Pancreas (tissue), 10 donors: ENCODE measurements at regions not wholly inside any gene's neighbourhood (a gene's known extent, or its start where the extent isn't known, plus 50 kb on each side); places are given as distances from the start of the nearest gene placed in this dataset.

Experiments used
- ATAC-seq, 4 donors: fragments of 200-7000 bp; cut with Tn5 transposase; one replicate each; pipeline versions ENCODE4 v1.8.0 to v1.9.1; 2020; ENCODE audit warnings: mild to moderate bottlenecking in 4 of 4, moderate library complexity in 4 of 4
- DNase-seq, 6 donors: peaks; one replicate each; pipeline ENCODE4 v3.0.0-alpha.2; 2020
- FAIRE-seq: peaks from 2 replicates; lab custom pipeline; 2012; peaks lifted over from hg19 to GRCh38; lab: Jason Lieb, UNC
- H3K27ac ChIP-seq, 4 donors: fragments of 200-600 bp; sonication (generic); 1 replicate in 3 of 4; 2 replicates in 1 of 4; pipeline versions ENCODE4 v1.5.0 to v1.8.0; 2020
- H3K27me3 ChIP-seq, 4 donors: fragments of 200-600 bp; one replicate each; pipeline ENCODE4 v1.8.0; 2021
- H3K36me3 ChIP-seq, 3 donors: fragments of 200-600 bp; sonication (generic) in 1 of 3; one replicate each; pipeline versions ENCODE4 v1.5.0 to v1.8.0; 2020 to 2021
- H3K4me1 ChIP-seq, 3 donors: fragments of 200-600 bp; one replicate each; pipeline ENCODE4 v1.8.0; 2021
- H3K4me3 ChIP-seq, 4 donors: fragments of 200-600 bp; sonication (generic) in 2 of 4; one replicate each; pipeline versions ENCODE4 v1.5.0 to v1.8.0; 2020 to 2021
- H3K9me3 ChIP-seq, 4 donors: fragments of 200-600 bp; one replicate each; pipeline ENCODE4 v1.8.0; 2021
- CTCF ChIP-seq, 4 donors: fragments of 200-600 bp; sonication (generic) in 3 of 4; IDR thresholded peaks; one replicate each; pipeline versions ENCODE4 v1.5.0 to v1.8.0; 2021; ENCODE audit warnings: antibody characterized with exemption in 4 of 4
- WGBS, 2 donors: extraction: QIAGEN DNeasy Blood & Tissue Kit; methylation state at CpG; one replicate each; pipeline ENCODE4 v1.1.7; 2013; 5-methylcytosine and 5-hydroxymethylcytosine counted together
- intact Hi-C, 3 donors: fragments of 100-400 bp; cut with DNase I; formaldehyde crosslinking; loops; one replicate each; pipeline versions ENCODE4 v1.11.1 to v1.14.2; 2022
- donor health status: healthy with polysubstance abuse.
- donor health status: DM: no; HTN: no; CAD: no; lungs with moderate emphysema.
- donor health status: DM: no; HTN: no; CAD: no.
- donor health status: control.
- donor health status: control.
- donor health status: Bipolar disorder and iron deficiency.
- donor health status: DM: yes; HTN: yes; CAD: no.
- donor health status: DM: no; HTN: no; CAD: no.
- donor health status: DM: no; HTN: no; CAD: no.
- donor health status: DM: yes; HTN: yes; CAD: no.

DNA sequence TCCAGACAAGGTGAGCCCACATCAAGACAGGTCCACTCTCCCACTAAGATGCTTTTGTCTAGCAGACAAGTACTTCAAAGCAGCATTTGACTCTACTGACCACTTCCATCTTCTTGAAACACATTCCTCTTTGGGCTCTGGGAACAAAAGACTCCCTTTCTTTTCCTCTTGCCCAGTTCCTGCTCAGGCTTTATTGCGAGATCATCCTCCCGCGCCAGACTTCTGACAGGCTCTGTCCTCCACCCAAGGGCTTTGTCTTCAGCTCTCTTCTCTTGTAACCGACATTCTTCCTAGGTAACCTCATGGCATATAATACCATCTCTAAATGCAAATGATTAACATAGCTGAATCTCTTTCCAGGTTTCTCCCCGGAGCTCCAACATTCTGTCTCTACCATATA lies 85.8 kb downstream of the NUDT12 start:
- no peak for TF ChIP-seq CTCF (IDR thresholded peaks at IDR 0.05)
- H3K4me3 ChIP-seq: no peak overlapping the region
- no peak overlapping the region for H3K27ac ChIP-seq
- no peaks in the 10 kb centered on the region for H3K9me3 ChIP-seq
- no peak for FAIRE-seq
- intact Hi-C loops: loop anchor here in 2 of 3 donors (5.0 kb wide), 1 partner anchor 245 kb away; no protein-coding TSS in a partner anchor
- H3K4me1 ChIP-seq: no peaks in the 10 kb centered on the region
- no peaks in the 10 kb centered on the region for H3K36me3 ChIP-seq
- DNase-seq: no peak
- no peaks in the 10 kb centered on the region for H3K27me3 ChIP-seq
- ATAC-seq: no peak
- 79% methylated on average over 5 of the region's 5 CpGs for WGBS, 2 donors

DNA sequence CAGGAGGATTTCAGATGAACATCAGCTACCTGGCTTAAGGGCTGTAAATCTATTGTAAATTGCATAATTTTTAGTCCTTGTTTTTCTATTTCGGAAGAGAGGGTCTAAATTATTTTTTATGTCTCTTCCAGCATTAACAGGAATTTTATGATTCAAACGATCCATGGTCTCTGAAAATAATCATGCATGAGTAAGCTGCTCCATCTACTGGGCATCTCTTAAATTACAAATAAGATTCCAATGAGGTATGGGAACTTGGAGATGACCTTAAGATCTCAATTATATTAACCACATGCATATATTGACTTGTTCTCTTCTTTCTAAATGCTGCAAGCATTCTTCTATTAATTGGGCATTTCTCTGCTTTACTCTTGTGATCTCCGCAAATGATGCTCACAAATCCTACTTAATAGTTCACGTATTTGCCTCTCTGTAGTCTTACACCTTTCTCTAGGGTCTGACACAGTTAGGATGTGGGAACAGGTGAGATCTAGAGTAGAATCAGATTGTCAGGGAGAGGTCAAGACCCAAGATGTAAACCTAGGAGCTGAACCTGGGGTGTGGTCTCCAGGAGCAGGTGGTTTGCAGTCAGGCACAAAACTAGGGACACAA lies 86.9 kb downstream of the NUDT12 start:
- WGBS, 2 donors: 32% methylated on average over 4 of the region's 4 CpGs
- Histone ChIP-seq H3K9me3 (no peaks in the 10 kb centered on the region), H3K27me3 (no peaks in the 10 kb centered on the region), H3K4me1 (no peaks in the 10 kb centered on the region), H3K36me3 (no peaks in the 10 kb centered on the region), H3K4me3 (no peak overlapping the region), H3K27ac (no peak overlapping the region)
- DNase-seq (no peak), ATAC-seq (peak; percentile 68 to 92 (median 88)), FAIRE-seq (peak; percentile 86)
- TF ChIP-seq CTCF (IDR thresholded peaks at IDR 0.05): peak; percentile 14 to 65 (median 48)
- intact Hi-C loops: loop anchor here in 2 of 3 donors (5.0 kb wide), 1 partner anchor 243 kb away; no protein-coding TSS in a partner anchor

DNA sequence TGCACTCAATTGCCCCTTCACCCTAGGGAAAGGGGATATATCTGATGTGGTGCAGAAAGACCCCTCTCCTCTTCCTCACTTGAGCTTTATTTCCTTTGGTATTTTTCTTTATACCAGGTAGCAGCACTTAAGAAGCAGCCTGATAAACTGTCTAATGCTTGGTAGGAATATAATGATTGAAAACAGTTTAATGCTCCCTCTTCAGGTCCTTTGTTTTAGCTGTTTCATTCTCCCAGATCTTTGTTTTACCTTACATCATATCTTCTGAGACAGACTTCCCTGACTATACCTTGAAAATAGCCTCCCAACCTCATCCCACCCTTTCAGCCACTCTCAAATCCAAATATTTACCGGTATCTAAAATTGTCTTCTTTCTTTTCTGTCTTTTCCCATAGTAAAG lies 87.9 kb downstream of the NUDT12 start:
- no peak overlapping the region for H3K4me3 ChIP-seq
- FAIRE-seq: no peak
- no peak for TF ChIP-seq CTCF (IDR thresholded peaks at IDR 0.05)
- no peaks in the 10 kb centered on the region for H3K9me3 ChIP-seq
- no peak for DNase-seq
- no peaks in the 10 kb centered on the region for H3K36me3 ChIP-seq
- H3K27ac ChIP-seq: no peak overlapping the region
- no peaks in the 10 kb centered on the region for H3K27me3 ChIP-seq
- WGBS, 2 donors: 76 to 83% methylated on average over 1 of the region's 1 CpG
- no peaks in the 10 kb centered on the region for H3K4me1 ChIP-seq
- intact Hi-C loops: loop anchor here in 2 of 3 donors (5.0 kb wide), 1 partner anchor 242 kb away; no protein-coding TSS in a partner anchor
- peak in 1 of 4 donors; percentile 36 for ATAC-seq

- H3K4me1 ChIP-seq: no peaks in the 10 kb centered on the region
- FAIRE-seq (no peak), DNase-seq (no peak), ATAC-seq (no peak)
- no peaks in the 10 kb centered on the region for H3K9me3 ChIP-seq
- no peak overlapping the region for H3K4me3 ChIP-seq
- H3K27ac ChIP-seq: no peak overlapping the region
- H3K36me3 ChIP-seq: no peaks in the 10 kb centered on the region
- no peak for TF ChIP-seq CTCF (IDR thresholded peaks at IDR 0.05)
- intact Hi-C loops: no loop called here
- no peaks in the 10 kb centered on the region for H3K27me3 ChIP-seq
Measured at GRCh38 chr5:103473725-103474124, 88.9 kb downstream of the NUDT12 start.

- no peak for FAIRE-seq
- Histone ChIP-seq H3K4me1 (no peaks in the 10 kb centered on the region), H3K9me3 (no peaks in the 10 kb centered on the region), H3K4me3 (no peak overlapping the region), H3K27me3 (no peaks in the 10 kb centered on the region), H3K36me3 (no peaks in the 10 kb centered on the region), H3K27ac (no peak overlapping the region)
- ATAC-seq: peak in 1 of 4 donors; percentile 29
- DNase-seq: no peak
- TF ChIP-seq CTCF (IDR thresholded peaks at IDR 0.05): no peak
- 30 to 34% methylated on average over 1 of the region's 1 CpG for WGBS, 2 donors
- intact Hi-C loops: no loop called here
Measured at GRCh38 chr5:103472830-103473229, 89.8 kb downstream of the NUDT12 start.
